ENCODE measurements at regions not wholly inside any gene's neighbourhood (a gene's known extent, or its start where the extent isn't known, plus 50 kb on each side); places are given as distances from the start of the nearest gene placed in this dataset.

- Histone ChIP-seq H3K4me1 (no peaks in the 10 kb centered on the region), H3K27ac (no peak overlapping the region), H3K4me3 (no peak overlapping the region), H3K9me3 (no peaks in the 10 kb centered on the region), H3K36me3 (no peaks in the 10 kb centered on the region), H3K27me3 (no peaks in the 10 kb centered on the region)
- intact Hi-C loops (cut with DNase I; ENCODE audit: low total_unique reads) = no loop called here
- DNase-seq (ENCODE audit: low spot score in 2 of 2) = no peak
- TF ChIP-seq POLR2A (IDR thresholded peaks at IDR 0.05) (no peak), POLR2AphosphoS5 (IDR thresholded peaks at IDR 0.05) (no peak)
- TF ChIP-seq, protein P1, sequence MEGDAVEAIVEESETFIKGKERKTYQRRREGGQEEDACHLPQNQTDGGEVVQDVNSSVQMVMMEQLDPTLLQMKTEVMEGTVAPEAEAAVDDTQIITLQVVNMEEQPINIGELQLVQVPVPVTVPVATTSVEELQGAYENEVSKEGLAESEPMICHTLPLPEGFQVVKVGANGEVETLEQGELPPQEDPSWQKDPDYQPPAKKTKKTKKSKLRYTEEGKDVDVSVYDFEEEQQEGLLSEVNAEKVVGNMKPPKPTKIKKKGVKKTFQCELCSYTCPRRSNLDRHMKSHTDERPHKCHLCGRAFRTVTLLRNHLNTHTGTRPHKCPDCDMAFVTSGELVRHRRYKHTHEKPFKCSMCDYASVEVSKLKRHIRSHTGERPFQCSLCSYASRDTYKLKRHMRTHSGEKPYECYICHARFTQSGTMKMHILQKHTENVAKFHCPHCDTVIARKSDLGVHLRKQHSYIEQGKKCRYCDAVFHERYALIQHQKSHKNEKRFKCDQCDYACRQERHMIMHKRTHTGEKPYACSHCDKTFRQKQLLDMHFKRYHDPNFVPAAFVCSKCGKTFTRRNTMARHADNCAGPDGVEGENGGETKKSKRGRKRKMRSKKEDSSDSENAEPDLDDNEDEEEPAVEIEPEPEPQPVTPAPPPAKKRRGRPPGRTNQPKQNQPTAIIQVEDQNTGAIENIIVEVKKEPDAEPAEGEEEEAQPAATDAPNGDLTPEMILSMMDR (IDR thresholded peaks at IDR 0.05) = no peak
Observed at GRCh38 chr3:27796365-27796875, 74.3 kb upstream of the EOMES start.

DNA sequence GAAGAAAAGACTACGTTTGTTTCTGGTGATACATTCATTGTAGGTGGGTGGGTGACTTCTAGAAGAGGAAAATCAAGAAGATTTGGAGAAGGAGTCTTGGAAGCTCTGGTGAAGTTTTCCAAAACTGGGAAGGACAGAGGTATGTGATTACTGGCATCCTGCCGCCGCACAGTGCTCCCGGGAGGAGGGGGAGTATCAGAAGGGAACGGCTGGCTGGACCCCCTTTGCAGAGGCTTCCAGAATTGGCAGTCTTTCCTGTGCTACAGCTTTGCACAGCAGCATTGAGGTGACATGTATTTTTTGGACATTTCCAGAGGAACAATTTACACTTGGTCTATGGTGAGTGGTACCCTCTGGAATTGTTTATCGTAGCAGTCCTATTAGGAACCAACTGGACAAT, 75.7 kb upstream of the EOMES start:
- no peaks in the 10 kb centered on the region for H3K9me3 ChIP-seq
- intact Hi-C loops (cut with DNase I; ENCODE audit: low total_unique reads) = no loop called here
- no peaks in the 10 kb centered on the region for H3K36me3 ChIP-seq
- DNase-seq (ENCODE audit: low spot score in 2 of 2) = no peak
- no peak overlapping the region for H3K4me3 ChIP-seq
- no peaks in the 10 kb centered on the region for H3K27me3 ChIP-seq
- no peaks in the 10 kb centered on the region for H3K4me1 ChIP-seq
- TF ChIP-seq POLR2A (IDR thresholded peaks at IDR 0.05) (no peak), POLR2AphosphoS5 (IDR thresholded peaks at IDR 0.05) (no peak)
- TF ChIP-seq, protein P1 (IDR thresholded peaks at IDR 0.05) = no peak
- no peak overlapping the region for H3K27ac ChIP-seq

DNA sequence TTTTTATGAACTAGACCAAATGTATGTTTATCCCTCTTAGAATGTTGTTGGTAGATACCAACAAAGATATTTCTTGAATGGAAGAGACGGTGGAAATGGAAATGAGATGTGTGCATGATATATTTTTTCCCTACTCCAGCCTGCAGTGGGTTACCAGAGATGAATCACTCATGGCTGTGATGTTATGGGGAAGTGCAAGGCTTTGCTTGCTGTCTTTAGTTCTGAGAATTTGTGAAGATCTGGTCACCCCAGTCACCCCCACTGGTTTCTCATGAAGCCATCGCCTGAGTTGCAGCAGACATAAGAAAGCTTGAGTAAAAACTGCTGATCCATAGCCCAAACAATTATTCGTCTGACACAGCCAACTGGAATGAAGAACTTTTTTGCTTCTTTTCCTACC, 78.1 kb upstream of the EOMES start:
- Histone ChIP-seq H3K27ac (no peak overlapping the region), H3K4me1 (no peaks in the 10 kb centered on the region), H3K4me3 (no peak overlapping the region), H3K27me3 (no peaks in the 10 kb centered on the region), H3K36me3 (no peaks in the 10 kb centered on the region), H3K9me3 (no peaks in the 10 kb centered on the region)
- TF ChIP-seq POLR2AphosphoS5 (IDR thresholded peaks at IDR 0.05) (no peak), POLR2A (IDR thresholded peaks at IDR 0.05) (no peak)
- TF ChIP-seq, protein P1 (IDR thresholded peaks at IDR 0.05) = no peak
- no peak for DNase-seq (ENCODE audit: low spot score in 2 of 2)
- intact Hi-C loops (cut with DNase I; ENCODE audit: low total_unique reads) = no loop called here

DNA sequence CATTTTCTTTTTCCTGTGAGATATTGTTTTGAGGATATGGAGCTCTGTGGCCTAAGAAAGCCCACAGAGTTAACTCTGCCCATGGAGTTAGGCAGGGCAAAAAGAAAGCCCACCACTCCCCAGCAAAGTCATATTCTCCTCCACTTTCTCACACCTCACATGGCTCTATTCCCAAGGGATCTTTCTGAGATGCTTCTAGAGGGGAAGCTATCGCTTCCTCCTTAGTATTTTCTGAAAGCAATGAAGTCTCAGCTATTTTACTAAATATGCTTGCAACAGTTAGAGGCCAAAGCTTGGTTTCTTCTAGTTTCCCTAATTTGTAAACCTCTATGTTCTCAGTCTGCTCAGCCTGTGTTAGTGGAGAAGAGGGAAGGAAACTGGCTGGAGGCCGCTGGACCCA, 80.3 kb upstream of the EOMES start:
- no peak overlapping the region for H3K27ac ChIP-seq
- TF ChIP-seq POLR2AphosphoS5 (IDR thresholded peaks at IDR 0.05) (no peak), POLR2A (IDR thresholded peaks at IDR 0.05) (no peak)
- TF ChIP-seq, protein P1 (IDR thresholded peaks at IDR 0.05) = no peak
- no peaks in the 10 kb centered on the region for H3K36me3 ChIP-seq
- no peaks in the 10 kb centered on the region for H3K27me3 ChIP-seq
- H3K4me3 ChIP-seq = no peak overlapping the region
- intact Hi-C loops (cut with DNase I; ENCODE audit: low total_unique reads) = no loop called here
- H3K9me3 ChIP-seq = no peaks in the 10 kb centered on the region
- no peaks in the 10 kb centered on the region for H3K4me1 ChIP-seq
- DNase-seq (ENCODE audit: low spot score in 2 of 2) = no peak

- intact Hi-C loops (cut with DNase I; ENCODE audit: low total_unique reads) = no loop called here
- Histone ChIP-seq H3K4me3 (no peak overlapping the region), H3K27me3 (no peaks in the 10 kb centered on the region), H3K36me3 (no peaks in the 10 kb centered on the region), H3K4me1 (no peaks in the 10 kb centered on the region), H3K27ac (no peak overlapping the region), H3K9me3 (no peaks in the 10 kb centered on the region)
- TF ChIP-seq, protein P1 (IDR thresholded peaks at IDR 0.05) = no peak
- TF ChIP-seq POLR2AphosphoS5 (IDR thresholded peaks at IDR 0.05) = no peak
- no peak for TF ChIP-seq POLR2A (IDR thresholded peaks at IDR 0.05)
- no peak for DNase-seq (ENCODE audit: low spot score in 2 of 2)
Observed at GRCh38 chr3:27802849-27803248, 80.7 kb upstream of the EOMES start.

Measured in breast epithelium (tissue), 4 donors.